Chondrocyte (in vitro differentiated cells): ENCODE measurements at regions not wholly inside any gene's neighbourhood (a gene's known extent, or its start where the extent isn't known, plus 50 kb on each side); places are given as distances from the start of the nearest gene placed in this dataset.
A peak's percentile ranks its signal among the peaks of the same experiment; 100 is the strongest.

Experiments used
- DNase-seq: peaks from one replicate; pipeline ENCODE4 v3.0.0; 2021; ENCODE audit warnings: mixed read lengths, low spot score
- H3K27ac Mint-ChIP-seq: one replicate; pipeline ENCODE4 v1.8.0; 2021; ENCODE audit warnings: mild to moderate bottlenecking, moderate library complexity, mixed read lengths; ENCODE audit not compliant: unreplicated experiment
- H3K27me3 Mint-ChIP-seq: 2 replicates; pipeline ENCODE4 v1.8.0; 2021; ENCODE audit warnings: low read depth, mixed read lengths
- H3K36me3 Mint-ChIP-seq: 2 replicates; pipeline ENCODE4 v1.8.0; 2021; ENCODE audit warnings: low read depth, mixed read lengths
- H3K4me1 Mint-ChIP-seq: 2 replicates; pipeline ENCODE4 v1.8.0; 2021; ENCODE audit warnings: low read depth, mild to moderate bottlenecking, mixed read lengths
- H3K4me3 Mint-ChIP-seq: one replicate; pipeline ENCODE4 v1.8.0; 2021; ENCODE audit warnings: mild to moderate bottlenecking, moderate library complexity, mixed read lengths; ENCODE audit not compliant: unreplicated experiment
- H3K9me3 Mint-ChIP-seq: 2 replicates; pipeline ENCODE4 v1.8.0; 2021; ENCODE audit warnings: low read depth, mixed read lengths
- TF ChIP-seq, protein P1 (sequence below): fragments of 200-600 bp; sonication (generic); IDR thresholded peaks from 2 replicates; pipeline ENCODE4 v1.5.0; 2021; ENCODE audit warnings: antibody characterized with exemption, mild to moderate bottlenecking, moderate library complexity

DNA sequence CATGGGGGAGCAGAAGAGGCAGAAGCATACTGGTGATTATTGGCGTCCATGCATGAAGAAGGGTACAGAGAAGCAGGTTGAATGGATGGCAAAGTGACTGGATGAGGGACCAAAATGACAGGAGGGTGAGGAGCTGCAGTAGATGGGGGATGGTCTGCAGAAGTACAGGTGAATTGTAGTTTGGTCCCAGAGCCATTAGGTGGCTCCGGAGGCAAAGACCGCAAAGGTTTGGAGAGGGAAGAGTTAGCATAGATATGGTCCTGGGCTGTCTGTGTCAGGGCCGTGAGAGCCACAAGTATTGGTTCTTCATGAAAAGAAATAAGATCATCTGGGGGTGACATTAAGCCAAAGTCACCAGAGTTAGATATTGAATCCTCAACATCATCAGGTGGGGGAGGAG lies 59.0 kb upstream of the ZNF726 start:
- DNase-seq, result no peak
- Mint-ChIP-seq H3K4me3 (no peak overlapping the region), H3K36me3 (peaks cover 6% of the 10 kb centered on the region), H3K27ac (no peak overlapping the region), H3K9me3 (peaks cover 67% of the 10 kb centered on the region), H3K27me3 (no peaks in the 10 kb centered on the region), H3K4me1 (no peaks in the 10 kb centered on the region)
- TF ChIP-seq, protein P1, sequence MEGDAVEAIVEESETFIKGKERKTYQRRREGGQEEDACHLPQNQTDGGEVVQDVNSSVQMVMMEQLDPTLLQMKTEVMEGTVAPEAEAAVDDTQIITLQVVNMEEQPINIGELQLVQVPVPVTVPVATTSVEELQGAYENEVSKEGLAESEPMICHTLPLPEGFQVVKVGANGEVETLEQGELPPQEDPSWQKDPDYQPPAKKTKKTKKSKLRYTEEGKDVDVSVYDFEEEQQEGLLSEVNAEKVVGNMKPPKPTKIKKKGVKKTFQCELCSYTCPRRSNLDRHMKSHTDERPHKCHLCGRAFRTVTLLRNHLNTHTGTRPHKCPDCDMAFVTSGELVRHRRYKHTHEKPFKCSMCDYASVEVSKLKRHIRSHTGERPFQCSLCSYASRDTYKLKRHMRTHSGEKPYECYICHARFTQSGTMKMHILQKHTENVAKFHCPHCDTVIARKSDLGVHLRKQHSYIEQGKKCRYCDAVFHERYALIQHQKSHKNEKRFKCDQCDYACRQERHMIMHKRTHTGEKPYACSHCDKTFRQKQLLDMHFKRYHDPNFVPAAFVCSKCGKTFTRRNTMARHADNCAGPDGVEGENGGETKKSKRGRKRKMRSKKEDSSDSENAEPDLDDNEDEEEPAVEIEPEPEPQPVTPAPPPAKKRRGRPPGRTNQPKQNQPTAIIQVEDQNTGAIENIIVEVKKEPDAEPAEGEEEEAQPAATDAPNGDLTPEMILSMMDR, result no peak

DNA sequence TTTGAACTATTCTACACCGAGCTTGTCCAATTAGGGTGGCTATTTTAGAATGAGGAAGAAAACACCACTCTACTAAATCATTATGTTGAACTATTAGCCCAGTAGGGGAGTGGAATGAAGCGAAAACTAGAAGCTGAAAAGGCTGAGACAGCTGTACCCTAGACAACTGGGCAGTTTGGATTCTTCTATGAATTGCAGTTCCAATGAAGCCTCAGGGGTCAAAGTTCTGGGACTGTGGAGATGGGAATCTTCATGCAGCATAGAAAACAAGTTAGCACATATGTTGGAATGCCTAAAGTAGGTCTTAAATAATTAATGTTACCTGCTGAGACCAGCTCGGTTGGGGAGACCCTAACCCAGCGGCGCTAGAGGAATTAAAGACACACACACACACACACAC lies 62.7 kb upstream of the ZNF726 start:
- H3K4me1 Mint-ChIP-seq, result no peaks in the 10 kb centered on the region
- TF ChIP-seq, protein P1, result no peak
- no peak overlapping the region for H3K27ac Mint-ChIP-seq
- peaks cover 87% of the 10 kb centered on the region for H3K9me3 Mint-ChIP-seq
- no peak for DNase-seq
- H3K36me3 Mint-ChIP-seq, result peaks cover 6% of the 10 kb centered on the region
- H3K4me3 Mint-ChIP-seq, result no peak overlapping the region
- no peaks in the 10 kb centered on the region for H3K27me3 Mint-ChIP-seq

- Mint-ChIP-seq H3K36me3 (peaks cover 15% of the 10 kb centered on the region), H3K27ac (no peak overlapping the region), H3K4me3 (no peak overlapping the region), H3K27me3 (no peaks in the 10 kb centered on the region), H3K4me1 (no peaks in the 10 kb centered on the region), H3K9me3 (peaks cover 59% of the 10 kb centered on the region)
- TF ChIP-seq, protein P1, result no peak
- no peak for DNase-seq
These were observed 74.1 kb upstream of the ZNF681 start for GRCh38 chr19:23832717-23833327.

DNA sequence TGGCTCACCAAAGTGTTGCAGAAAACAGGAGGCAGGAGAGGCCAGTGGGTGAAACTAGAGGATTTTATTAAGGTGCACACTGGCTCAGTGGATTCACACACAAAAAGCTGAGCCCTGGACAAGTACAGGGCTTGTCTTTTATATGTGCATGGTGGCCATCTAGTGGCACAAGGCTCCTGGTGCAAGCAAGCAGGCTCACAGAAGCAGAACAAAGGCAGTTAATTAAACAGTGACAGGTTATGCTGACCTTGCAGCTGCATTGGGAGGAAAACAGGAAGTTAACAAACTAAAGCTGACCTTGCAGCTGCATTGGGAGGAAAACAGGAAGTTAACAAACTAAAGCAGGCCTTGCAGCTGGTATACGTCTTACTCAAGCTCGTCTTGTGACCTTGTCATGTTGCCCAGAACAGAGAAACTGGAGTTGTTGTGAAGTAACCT lies 65.3 kb upstream of the ZNF681 start:
- Mint-ChIP-seq H3K4me3 (no peak overlapping the region), H3K27me3 (no peaks in the 10 kb centered on the region), H3K36me3 (peaks cover 1% of the 10 kb centered on the region), H3K4me1 (no peaks in the 10 kb centered on the region), H3K9me3 (peaks cover 46% of the 10 kb centered on the region), H3K27ac (no peak overlapping the region)
- TF ChIP-seq, protein P1, result peak; percentile 21
- no peak for DNase-seq

- H3K4me3 Mint-ChIP-seq, result no peak overlapping the region
- no peak overlapping the region for H3K27ac Mint-ChIP-seq
- no peaks in the 10 kb centered on the region for H3K27me3 Mint-ChIP-seq
- H3K9me3 Mint-ChIP-seq, result peaks cover 45% of the 10 kb centered on the region
- TF ChIP-seq, protein P1, result no peak
- H3K36me3 Mint-ChIP-seq, result peaks cover 1% of the 10 kb centered on the region
- no peak for DNase-seq
- H3K4me1 Mint-ChIP-seq, result no peaks in the 10 kb centered on the region
These were observed 64.0 kb upstream of the ZNF681 start for GRCh38 chr19:23822735-23823134.
